HepG2 (cell line): ENCODE measurements at regions not wholly inside any gene's neighbourhood (a gene's known extent, or its start where the extent isn't known, plus 50 kb on each side); places are given as distances from the start of the nearest gene placed in this dataset.

ENCODE experiments used
- ATAC-seq: fragments of 200-7000 bp; cut with Tn5 transposase; 3 replicates; pipeline ENCODE4 v1.9.1; 2020; ENCODE audit warnings: mild to moderate bottlenecking, moderate library complexity
- BruUV-seq: library from RNA; stranded (reverse); fragments of 400-500 nt; replicated peaks from 2 replicates; lab custom pipeline; 2021; lab: Mats Ljungman, UMichigan
- CTCF ChIA-PET: fragments of 300-600 bp; formaldehyde crosslinking; extraction: SDS; loops from one replicate; lab custom pipeline; 2021; ENCODE audit warnings: low total read pairs, inconsistent platforms, low intra/inter-chr PET ratio; lab: Yijun Ruan, JAX
- POLR2A ChIA-PET: fragments of 350-600 bp; sonication (Branson Sonifier 250); formaldehyde crosslinking; loops from one replicate; lab custom pipeline; 2020; ENCODE audit warnings: antibody characterized with exemption, inconsistent platforms; lab: Yijun Ruan, JAX
- DNase-seq: peaks from one replicate; pipeline ENCODE4 v3.0.0-alpha.2; 2015; ENCODE audit warnings: low spot score
- FAIRE-seq: peaks from 3 replicates; lab custom pipeline; 2011; peaks lifted over from hg19 to GRCh38; lab: Jason Lieb, UNC
- H2AFZ ChIP-seq: one replicate; pipeline ENCODE4 v1.6.1; 2011; ENCODE audit warnings: low read length, inconsistent platforms
- H3K27ac ChIP-seq: fragments of 300-600 bp; 3 replicates; pipeline ENCODE4 v1.8.0; 2011; ENCODE audit warnings: mixed run types, mild to moderate bottlenecking, mixed read lengths, low read length, inconsistent platforms; ENCODE audit not compliant: insufficient read depth; ENCODE audit errors: extremely low read length
- H3K27me3 ChIP-seq, 2 experiments: fragments of 200-600 bp in 1 of 2; 2 replicates in 1 of 2; 3 replicates in 1 of 2; pipeline versions ENCODE4 v1.6.0 to v1.8.0; 2011; ENCODE audit warnings: low read length in 2 of 2, mild to moderate bottlenecking in 2 of 2, moderate library complexity in 2 of 2, inconsistent platforms in 1 of 2; ENCODE audit not compliant: insufficient read depth in 2 of 2, control insufficient read depth in 1 of 2
- H3K36me3 ChIP-seq, 2 experiments: fragments of 200-600 bp in 1 of 2; replicated peaks in 1 of 2; 2 replicates in 1 of 2; 3 replicates in 1 of 2; pipeline versions ENCODE4 v1.5.1 to v1.8.0; 2011; ENCODE audit warnings: low read length in 2 of 2, inconsistent platforms in 1 of 2; ENCODE audit not compliant: insufficient read depth in 2 of 2, control insufficient read depth in 1 of 2
- H3K4me1 ChIP-seq: 2 replicates; pipeline ENCODE4 v1.5.1; 2012; ENCODE audit warnings: low read length, inconsistent platforms; ENCODE audit not compliant: insufficient read depth
- H3K4me2 ChIP-seq: 2 replicates; pipeline ENCODE4 v1.6.0; 2011; ENCODE audit warnings: low read depth, low read length, inconsistent platforms
- H3K4me3 ChIP-seq, 3 experiments: fragments of 200-600 bp in 1 of 3; sonication (generic), shearing (Covaris generic) in 1 of 3; replicated peaks in 1 of 3; 2 replicates each; pipeline ENCODE4 v1.5.1; 2011 to 2016; ENCODE audit warnings: low read length in 3 of 3, inconsistent platforms in 2 of 3, low read depth in 2 of 3, mild to moderate bottlenecking in 2 of 3, control low read depth in 1 of 3, mixed read lengths in 1 of 3; ENCODE audit not compliant: insufficient read depth in 1 of 3
- H3K79me2 ChIP-seq: one replicate; pipeline ENCODE4 v1.6.1; 2011; ENCODE audit warnings: low read length, inconsistent platforms; ENCODE audit not compliant: insufficient read depth
- H3K9ac ChIP-seq: 2 replicates; pipeline ENCODE4 v1.6.0; 2011; ENCODE audit warnings: mild to moderate bottlenecking, low read depth, low read length, inconsistent platforms; ENCODE audit not compliant: insufficient read depth
- H3K9me3 ChIP-seq: 2 replicates; pipeline ENCODE4 v1.5.1; 2012; ENCODE audit warnings: mild to moderate bottlenecking, low read length
- H4K20me1 ChIP-seq: 2 replicates; pipeline ENCODE4 v1.6.0; 2011; ENCODE audit warnings: inconsistent platforms, mild to moderate bottlenecking, low read length, moderate library complexity; ENCODE audit not compliant: insufficient read depth
- HNF4A ChIP-seq: sonication (generic); formaldehyde crosslinking; IDR thresholded peaks from 2 replicates; pipeline ENCODE4 v1.4.0; 2020; ENCODE audit warnings: missing genetic modification reagents
- NCOR1 ChIP-seq: fragments of 200-600 bp; sonication (generic); IDR thresholded peaks from 2 replicates; pipeline ENCODE4 v1.7.0; 2017; ENCODE audit warnings: antibody characterized with exemption, low read length, borderline replicate concordance
- RAD21 ChIP-seq: fragments of 450-650 bp; formaldehyde crosslinking; IDR thresholded peaks from 2 replicates; pipeline ENCODE4 v1.5.0; 2020; ENCODE audit warnings: mild to moderate bottlenecking
- ZBTB2 ChIP-seq: sonication (generic); formaldehyde crosslinking; IDR thresholded peaks from 2 replicates; pipeline ENCODE4 v1.8.0; 2022; ENCODE audit warnings: low read depth, missing genetic modification reagents
- ZBTB46 ChIP-seq: sonication (generic); formaldehyde crosslinking; IDR thresholded peaks from 2 replicates; pipeline ENCODE4 v1.4.0; 2020; ENCODE audit warnings: mild to moderate bottlenecking, missing genetic modification reagents, borderline replicate concordance
- ZNF746 ChIP-seq: sonication (generic); formaldehyde crosslinking; IDR thresholded peaks from 2 replicates; pipeline ENCODE4 v1.8.0; 2022; ENCODE audit warnings: mild to moderate bottlenecking, missing genetic modification reagents
- ZNF83 ChIP-seq: sonication (generic); formaldehyde crosslinking; IDR thresholded peaks from 2 replicates; pipeline ENCODE4 v1.4.0; 2020; ENCODE audit warnings: missing genetic modification reagents, mild to moderate bottlenecking, borderline replicate concordance
- ZSCAN31 ChIP-seq: sonication (generic); formaldehyde crosslinking; IDR thresholded peaks from 2 replicates; pipeline ENCODE4 v1.5.0; 2020; ENCODE audit warnings: low read depth, mild to moderate bottlenecking, missing genetic modification reagents
- WGBS: methylation state at CpG from one replicate; pipeline ENCODE4 v1.1.6; 2017; ENCODE audit warnings: low lambda C conversion rate; 5-methylcytosine and 5-hydroxymethylcytosine counted together
- in situ Hi-C: cut with HindIII; loops from 2 replicates; pipeline ENCODE4 v1.10.0; 2017; ENCODE audit warnings: low pct_unique_long_range_greater_than_20kb; ENCODE audit not compliant: extremely low pct_ligation_motif_present
- intact Hi-C: fragments of 100-400 bp; cut with micrococcal nuclease; formaldehyde crosslinking; loops from one replicate; pipeline ENCODE4 v1.10.0; 2022; ENCODE audit not compliant: unreplicated experiment
- TF ChIP-seq, protein P1 (sequence below): fragments of 450-650 bp; IDR thresholded peaks from 2 replicates; pipeline ENCODE4 v1.6.1; 2016
- TF ChIP-seq, protein P2 (sequence below): sonication (generic); formaldehyde crosslinking; IDR thresholded peaks from 2 replicates; pipeline ENCODE4 v1.8.1; 2023; ENCODE audit warnings: mild to moderate bottlenecking, missing genetic modification reagents

DNA sequence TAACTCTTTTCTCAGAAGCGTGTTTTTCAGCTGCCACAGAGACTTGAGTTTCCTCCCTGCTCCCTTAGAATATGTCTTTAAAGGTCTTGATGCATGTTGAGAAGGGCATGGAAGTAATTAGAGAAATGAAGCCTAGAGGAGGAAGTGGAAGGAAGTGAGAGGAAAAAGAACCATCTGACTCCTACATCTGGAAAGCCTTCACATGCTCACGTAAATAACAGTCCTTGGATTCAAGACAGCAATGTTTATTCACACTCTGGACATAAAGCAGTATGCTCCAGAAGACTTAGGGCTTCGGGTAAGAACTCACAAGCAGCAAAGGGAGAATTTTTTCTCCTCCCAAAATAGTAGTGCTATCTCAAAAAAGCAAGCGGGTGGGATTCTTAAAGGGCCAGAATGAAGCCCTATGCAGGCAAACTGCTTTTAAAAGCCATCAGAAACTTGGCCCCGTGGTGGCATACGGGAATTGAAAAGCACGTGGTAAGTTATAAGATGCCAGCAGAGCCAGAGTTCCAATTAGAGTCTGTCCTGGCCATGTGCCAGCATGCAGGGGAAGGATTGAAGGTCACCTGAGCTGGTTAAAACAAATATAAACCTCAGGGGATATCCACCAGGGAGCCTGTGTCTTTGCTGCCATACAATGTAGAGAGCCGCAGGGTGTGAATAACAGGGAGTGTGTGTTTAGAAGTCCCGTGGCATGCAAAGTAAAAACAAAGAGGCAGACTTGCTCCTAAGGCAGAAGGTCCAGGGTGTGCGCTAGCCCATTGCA lies 380.8 kb upstream of the NDN start:
- Histone ChIP-seq H3K27ac (no peak overlapping the region), H3K36me3 (no peaks in the 10 kb centered on the region), H3K27me3 (no peaks in the 10 kb centered on the region), H2AFZ (peak overlapping the region; percentile 63), H4K20me1 (no peaks in the 10 kb centered on the region), H3K9me3 (peaks cover 83% of the 10 kb centered on the region), H3K4me3 (no peak overlapping the region), H3K9ac (no peak overlapping the region), H3K4me1 (no peaks in the 10 kb centered on the region), H3K4me2 (no peak overlapping the region), H3K79me2 (no peaks in the 10 kb centered on the region)
- POLR2A ChIA-PET: no interaction called here
- in situ Hi-C loops: no loop called here
- peak; percentile 52; the same call in 2 of the 3 replicates for ATAC-seq
- no peak for TF ChIP-seq ZBTB2 (CRISPR knock-in tag)
- TF ChIP-seq, protein P1, sequence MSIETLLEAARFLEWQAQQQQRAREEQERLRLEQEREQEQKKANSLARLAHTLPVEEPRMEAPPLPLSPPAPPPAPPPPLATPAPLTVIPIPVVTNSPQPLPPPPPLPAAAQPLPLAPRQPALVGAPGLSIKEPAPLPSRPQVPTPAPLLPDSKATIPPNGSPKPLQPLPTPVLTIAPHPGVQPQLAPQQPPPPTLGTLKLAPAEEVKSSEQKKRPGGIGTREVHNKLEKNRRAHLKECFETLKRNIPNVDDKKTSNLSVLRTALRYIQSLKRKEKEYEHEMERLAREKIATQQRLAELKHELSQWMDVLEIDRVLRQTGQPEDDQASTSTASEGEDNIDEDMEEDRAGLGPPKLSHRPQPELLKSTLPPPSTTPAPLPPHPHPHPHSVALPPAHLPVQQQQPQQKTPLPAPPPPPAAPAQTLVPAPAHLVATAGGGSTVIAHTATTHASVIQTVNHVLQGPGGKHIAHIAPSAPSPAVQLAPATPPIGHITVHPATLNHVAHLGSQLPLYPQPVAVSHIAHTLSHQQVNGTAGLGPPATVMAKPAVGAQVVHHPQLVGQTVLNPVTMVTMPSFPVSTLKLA: 0 out of 2 replicates have a peak, but pooled peaks have one; percentile 7
- no peak for DNase-seq
- intact Hi-C loops: no loop called here
- FAIRE-seq: no peak
- BruUV-seq: no TSS peak
- WGBS: 2% methylated on average over 10 of the region's 10 CpGs
- CTCF ChIA-PET: no interaction called here

- no peak for FAIRE-seq
- TF ChIP-seq ZNF746 (CRISPR knock-in tag): no peak
- no peak for TF ChIP-seq HNF4A (CRISPR knock-in tag)
- no peak for TF ChIP-seq ZBTB46 (CRISPR knock-in tag)
- no peak for TF ChIP-seq ZSCAN31 (CRISPR knock-in tag)
- TF ChIP-seq NCOR1: no peak
- no peak for TF ChIP-seq ZNF83 (CRISPR knock-in tag)
- TF ChIP-seq, protein P2, sequence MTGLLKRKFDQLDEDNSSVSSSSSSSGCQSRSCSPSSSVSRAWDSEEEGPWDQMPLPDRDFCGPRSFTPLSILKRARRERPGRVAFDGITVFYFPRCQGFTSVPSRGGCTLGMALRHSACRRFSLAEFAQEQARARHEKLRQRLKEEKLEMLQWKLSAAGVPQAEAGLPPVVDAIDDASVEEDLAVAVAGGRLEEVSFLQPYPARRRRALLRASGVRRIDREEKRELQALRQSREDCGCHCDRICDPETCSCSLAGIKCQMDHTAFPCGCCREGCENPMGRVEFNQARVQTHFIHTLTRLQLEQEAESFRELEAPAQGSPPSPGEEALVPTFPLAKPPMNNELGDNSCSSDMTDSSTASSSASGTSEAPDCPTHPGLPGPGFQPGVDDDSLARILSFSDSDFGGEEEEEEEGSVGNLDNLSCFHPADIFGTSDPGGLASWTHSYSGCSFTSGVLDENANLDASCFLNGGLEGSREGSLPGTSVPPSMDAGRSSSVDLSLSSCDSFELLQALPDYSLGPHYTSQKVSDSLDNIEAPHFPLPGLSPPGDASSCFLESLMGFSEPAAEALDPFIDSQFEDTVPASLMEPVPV (CRISPR knock-in tag): no peak
- TF ChIP-seq RAD21 (CRISPR knock-in tag): no peak
These were observed 388.4 kb upstream of the NDN start for GRCh38 chr15:24075420-24076089.

More at GRCh38 chr15:24075420-24076089, 388.4 kb upstream of the NDN start:
- Histone ChIP-seq H3K27ac (no peak overlapping the region), H3K4me2 (no peak overlapping the region), H3K4me3 (no peak overlapping the region), H3K79me2 (no peaks in the 10 kb centered on the region), H4K20me1 (no peaks in the 10 kb centered on the region), H3K9ac (no peak overlapping the region), H3K27me3 (no peaks in the 10 kb centered on the region), H2AFZ (no peak overlapping the region), H3K36me3 (no peaks in the 10 kb centered on the region), H3K4me1 (no peaks in the 10 kb centered on the region), H3K9me3 (peaks cover 84% of the 10 kb centered on the region)
- no peak for DNase-seq
- no peak for ATAC-seq
- WGBS: 0% methylated on average over 2 of the region's 2 CpGs
- ChIA-PET POLR2A (no interaction called here), CTCF (no interaction called here)
- in situ Hi-C loops (no loop called here), intact Hi-C loops (no loop called here)
- no TSS peak for BruUV-seq
